ENCODE measurements at regions not wholly inside any gene's neighbourhood (a gene's known extent, or its start where the extent isn't known, plus 50 kb on each side); places are given as distances from the start of the nearest gene placed in this dataset.

DNA sequence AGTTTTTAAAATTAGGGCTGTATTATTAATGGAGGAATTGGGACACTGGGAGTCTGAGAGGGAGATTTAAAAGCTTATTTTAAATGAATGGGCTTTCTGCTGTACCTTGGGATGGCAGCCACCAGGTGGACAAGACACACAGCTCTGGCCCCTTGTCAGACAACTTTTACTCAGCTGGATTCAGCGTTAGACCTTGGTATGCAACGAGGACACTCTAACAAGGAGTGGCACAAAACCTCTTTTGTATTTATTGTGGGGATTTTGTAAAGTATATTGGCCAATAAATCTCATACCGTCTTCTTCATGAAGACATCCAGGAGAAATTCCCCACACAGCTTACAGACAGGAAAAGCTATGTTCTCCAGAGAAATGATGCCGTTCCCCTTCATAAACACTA lies 105.7 kb downstream of the LCA5 start:
- intact Hi-C loops (cut with micrococcal nuclease) = loop anchor here (1.0 kb wide), 1 partner anchor 32 kb away; no protein-coding TSS in a partner anchor
- H3K27me3 ChIP-seq (ENCODE audit: low read length) = no peaks in the 10 kb centered on the region
- TF ChIP-seq, protein P1, sequence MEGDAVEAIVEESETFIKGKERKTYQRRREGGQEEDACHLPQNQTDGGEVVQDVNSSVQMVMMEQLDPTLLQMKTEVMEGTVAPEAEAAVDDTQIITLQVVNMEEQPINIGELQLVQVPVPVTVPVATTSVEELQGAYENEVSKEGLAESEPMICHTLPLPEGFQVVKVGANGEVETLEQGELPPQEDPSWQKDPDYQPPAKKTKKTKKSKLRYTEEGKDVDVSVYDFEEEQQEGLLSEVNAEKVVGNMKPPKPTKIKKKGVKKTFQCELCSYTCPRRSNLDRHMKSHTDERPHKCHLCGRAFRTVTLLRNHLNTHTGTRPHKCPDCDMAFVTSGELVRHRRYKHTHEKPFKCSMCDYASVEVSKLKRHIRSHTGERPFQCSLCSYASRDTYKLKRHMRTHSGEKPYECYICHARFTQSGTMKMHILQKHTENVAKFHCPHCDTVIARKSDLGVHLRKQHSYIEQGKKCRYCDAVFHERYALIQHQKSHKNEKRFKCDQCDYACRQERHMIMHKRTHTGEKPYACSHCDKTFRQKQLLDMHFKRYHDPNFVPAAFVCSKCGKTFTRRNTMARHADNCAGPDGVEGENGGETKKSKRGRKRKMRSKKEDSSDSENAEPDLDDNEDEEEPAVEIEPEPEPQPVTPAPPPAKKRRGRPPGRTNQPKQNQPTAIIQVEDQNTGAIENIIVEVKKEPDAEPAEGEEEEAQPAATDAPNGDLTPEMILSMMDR (conservative IDR thresholded peaks at IDR 0.05; ENCODE audit: low read depth, low read length) = peak; percentile 49
- TF ChIP-seq EZH2 (IDR thresholded peaks at IDR 0.05; ENCODE audit: low read length, unreplicated experiment) = no peak
- BruUV-seq (replicated peaks) = no TSS peak
- DNase-seq = peak; percentile 42
- H2AFZ ChIP-seq (ENCODE audit: low read length) = no peak overlapping the region
- peak; percentile 74 for ATAC-seq
- H3K4me3 ChIP-seq (ENCODE audit: low read length) = no peak overlapping the region
- no peaks in the 10 kb centered on the region for H3K4me1 ChIP-seq (ENCODE audit: insufficient read depth, low read length)
- H3F3A ChIP-seq (ENCODE audit: low read length, unreplicated experiment) = no peaks in the 10 kb centered on the region
- POLR2A ChIA-PET (ENCODE audit: unreplicated experiment) = interaction anchor here (0.6 kb wide), 1 partner anchor 228 kb away, joined by 8 read pairs; no protein-coding TSS in a partner anchor
- no peaks in the 10 kb centered on the region for H4K20me1 ChIP-seq (ENCODE audit: low read length)
- no peak overlapping the region for H3K27ac ChIP-seq (ENCODE audit: low read length)
- no peak overlapping the region for H3K9ac ChIP-seq (ENCODE audit: low read length)
- H3K79me2 ChIP-seq (ENCODE audit: low read length) = no peaks in the 10 kb centered on the region
- H3K9me3 ChIP-seq (ENCODE audit: low read length) = no peaks in the 10 kb centered on the region
- H3K4me2 ChIP-seq (ENCODE audit: low read length) = no peak overlapping the region
- CTCF ChIA-PET = interaction anchor here (0.5 to 1.0 kb wide), 3 partner anchors 54 to 199 kb away, joined by 3 to 4 read pairs (median 4); no protein-coding TSS in a partner anchor
- H3K9me2 ChIP-seq (replicated peaks; ENCODE audit: low read length) = no peaks in the 10 kb centered on the region
- no peaks in the 10 kb centered on the region for H3K36me3 ChIP-seq (ENCODE audit: low read depth, low read length)

DNA sequence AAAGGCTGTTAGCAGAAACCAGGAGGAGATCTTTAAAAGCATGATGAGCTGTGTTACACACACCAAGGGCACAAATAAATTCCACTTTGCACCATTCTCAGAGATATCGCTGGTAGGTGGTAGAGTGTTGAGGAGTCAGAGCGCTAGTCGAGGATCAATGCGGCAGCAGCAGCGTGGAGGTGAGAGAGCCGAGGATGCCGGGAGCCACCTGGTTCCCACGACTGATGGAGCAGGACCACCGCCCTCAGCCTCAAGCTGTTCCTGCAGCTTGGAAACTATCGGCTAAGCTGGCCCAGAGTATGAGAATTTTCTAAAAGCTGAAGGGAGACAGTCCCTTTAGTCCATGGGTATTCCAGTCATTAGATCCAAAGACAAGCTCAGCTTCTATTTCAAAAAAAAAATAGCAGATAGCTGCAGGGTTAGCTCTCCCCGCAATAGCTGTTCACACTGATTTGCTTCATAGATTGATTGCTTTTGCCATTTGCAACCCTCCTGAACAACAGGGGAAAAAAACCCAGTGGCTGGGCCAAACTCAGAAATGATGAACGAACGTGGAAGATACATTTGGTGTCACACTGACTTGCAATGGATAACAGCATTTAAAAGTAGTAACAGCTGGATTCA lies 106.2 kb downstream of the LCA5 start:
- Histone ChIP-seq H3K79me2 (ENCODE audit: low read length) (no peaks in the 10 kb centered on the region), H3K9ac (ENCODE audit: low read length) (no peak overlapping the region), H4K20me1 (ENCODE audit: low read length) (no peaks in the 10 kb centered on the region), H2AFZ (ENCODE audit: low read length) (no peak overlapping the region), H3K27ac (ENCODE audit: low read length) (no peak overlapping the region), H3K4me3 (ENCODE audit: low read length) (no peak overlapping the region), H3K4me1 (ENCODE audit: insufficient read depth, low read length) (no peaks in the 10 kb centered on the region), H3K9me2 (replicated peaks; ENCODE audit: low read length) (no peaks in the 10 kb centered on the region), H3K36me3 (ENCODE audit: low read depth, low read length) (no peaks in the 10 kb centered on the region), H3K9me3 (ENCODE audit: low read length) (no peaks in the 10 kb centered on the region), H3K4me2 (ENCODE audit: low read length) (no peak overlapping the region), H3F3A (ENCODE audit: low read length, unreplicated experiment) (no peaks in the 10 kb centered on the region), H3K27me3 (ENCODE audit: low read length) (no peaks in the 10 kb centered on the region)
- no peak for TF ChIP-seq EZH2 (IDR thresholded peaks at IDR 0.05; ENCODE audit: low read length, unreplicated experiment)
- no peak for TF ChIP-seq EZH2phosphoT487 (IDR thresholded peaks at IDR 0.05; ENCODE audit: borderline replicate concordance, low read length)
- TF ChIP-seq, protein P1 (conservative IDR thresholded peaks at IDR 0.05; ENCODE audit: low read depth, low read length) = no peak
- CTCF ChIA-PET = interaction anchor here (0.5 to 1.0 kb wide), 2 partner anchors 54 to 114 kb away, joined by 4 read pairs; no protein-coding TSS in a partner anchor
- ATAC-seq = no peak
- BruUV-seq (replicated peaks) = no TSS peak
- intact Hi-C loops (cut with micrococcal nuclease) = loop anchor here (1.0 kb wide), 1 partner anchor 32 kb away; no protein-coding TSS in a partner anchor
- POLR2A ChIA-PET (ENCODE audit: unreplicated experiment) = interaction anchor here (0.6 kb wide), 1 partner anchor 227 kb away, joined by 8 read pairs; no protein-coding TSS in a partner anchor
- DNase-seq = no peak

DNA sequence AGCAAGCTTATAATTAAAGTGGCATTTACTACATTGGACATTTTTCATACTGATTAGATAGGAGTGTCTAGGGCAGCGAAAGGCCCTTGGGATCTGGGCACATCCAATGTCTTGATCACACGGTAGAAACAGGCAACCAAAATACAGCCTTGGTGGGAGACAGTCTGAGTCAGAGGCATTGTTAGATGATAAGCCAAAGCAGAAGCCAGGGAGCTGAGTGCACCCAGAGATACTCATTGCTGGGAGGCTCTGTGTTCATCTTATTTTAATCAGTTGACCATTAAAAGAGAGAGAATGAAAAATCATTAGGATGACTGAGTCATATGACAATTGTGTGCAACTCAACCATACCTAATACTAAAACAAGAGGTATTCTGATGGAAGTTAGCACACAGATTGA lies 109.5 kb downstream of the LCA5 start:
- Histone ChIP-seq H3K4me3 (ENCODE audit: low read length) (no peak overlapping the region), H3K79me2 (ENCODE audit: low read length) (no peaks in the 10 kb centered on the region), H3K9me3 (ENCODE audit: low read length) (no peaks in the 10 kb centered on the region), H3F3A (ENCODE audit: low read length, unreplicated experiment) (no peaks in the 10 kb centered on the region), H3K9ac (ENCODE audit: low read length) (no peak overlapping the region), H3K27me3 (ENCODE audit: low read length) (no peaks in the 10 kb centered on the region), H3K4me1 (ENCODE audit: insufficient read depth, low read length) (no peaks in the 10 kb centered on the region), H3K27ac (ENCODE audit: low read length) (no peak overlapping the region), H3K9me2 (replicated peaks; ENCODE audit: low read length) (no peaks in the 10 kb centered on the region), H3K4me2 (ENCODE audit: low read length) (no peak overlapping the region), H2AFZ (ENCODE audit: low read length) (no peak overlapping the region), H4K20me1 (ENCODE audit: low read length) (no peaks in the 10 kb centered on the region), H3K36me3 (ENCODE audit: low read depth, low read length) (no peaks in the 10 kb centered on the region)
- no peak for ATAC-seq
- CTCF ChIA-PET = no interaction called here
- intact Hi-C loops (cut with micrococcal nuclease) = no loop called here
- POLR2A ChIA-PET (ENCODE audit: unreplicated experiment) = no interaction called here
- no TSS peak for BruUV-seq (replicated peaks)
- TF ChIP-seq EZH2phosphoT487 (IDR thresholded peaks at IDR 0.05; ENCODE audit: borderline replicate concordance, low read length) (no peak), EZH2 (IDR thresholded peaks at IDR 0.05; ENCODE audit: low read length, unreplicated experiment) (no peak)
- TF ChIP-seq, protein P1 (conservative IDR thresholded peaks at IDR 0.05; ENCODE audit: low read depth, low read length) = no peak
- no peak for DNase-seq

Data from PC-3 (cell line).